ENCODE measurements at regions not wholly inside any gene's neighbourhood (a gene's known extent, or its start where the extent isn't known, plus 50 kb on each side); places are given as distances from the start of the nearest gene placed in this dataset.

DNA sequence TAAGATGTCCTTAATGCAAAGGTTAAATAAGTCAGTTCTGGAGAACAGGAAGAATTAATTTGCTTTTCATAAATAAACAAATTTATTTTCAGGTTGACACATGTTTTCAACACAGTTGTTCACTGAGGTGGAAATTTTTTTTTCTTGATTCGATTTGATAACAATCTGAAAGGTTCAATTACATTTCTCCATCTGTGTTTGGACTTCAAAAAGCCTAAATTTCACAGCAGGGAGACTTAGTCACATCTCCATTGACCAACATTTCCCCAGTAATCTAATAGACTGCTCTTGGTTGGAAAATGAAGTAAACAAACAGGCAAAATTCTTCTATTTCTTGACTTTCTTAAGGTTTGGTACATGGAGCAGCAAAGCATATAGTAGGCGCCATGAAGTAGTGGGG is 134.9 kb upstream of the CPNE8 start:
- no peak for DNase-seq (ENCODE audit: low read depth)
- H3K4me3 ChIP-seq (ENCODE audit: low read length): no peak overlapping the region
- TF ChIP-seq, protein P1, sequence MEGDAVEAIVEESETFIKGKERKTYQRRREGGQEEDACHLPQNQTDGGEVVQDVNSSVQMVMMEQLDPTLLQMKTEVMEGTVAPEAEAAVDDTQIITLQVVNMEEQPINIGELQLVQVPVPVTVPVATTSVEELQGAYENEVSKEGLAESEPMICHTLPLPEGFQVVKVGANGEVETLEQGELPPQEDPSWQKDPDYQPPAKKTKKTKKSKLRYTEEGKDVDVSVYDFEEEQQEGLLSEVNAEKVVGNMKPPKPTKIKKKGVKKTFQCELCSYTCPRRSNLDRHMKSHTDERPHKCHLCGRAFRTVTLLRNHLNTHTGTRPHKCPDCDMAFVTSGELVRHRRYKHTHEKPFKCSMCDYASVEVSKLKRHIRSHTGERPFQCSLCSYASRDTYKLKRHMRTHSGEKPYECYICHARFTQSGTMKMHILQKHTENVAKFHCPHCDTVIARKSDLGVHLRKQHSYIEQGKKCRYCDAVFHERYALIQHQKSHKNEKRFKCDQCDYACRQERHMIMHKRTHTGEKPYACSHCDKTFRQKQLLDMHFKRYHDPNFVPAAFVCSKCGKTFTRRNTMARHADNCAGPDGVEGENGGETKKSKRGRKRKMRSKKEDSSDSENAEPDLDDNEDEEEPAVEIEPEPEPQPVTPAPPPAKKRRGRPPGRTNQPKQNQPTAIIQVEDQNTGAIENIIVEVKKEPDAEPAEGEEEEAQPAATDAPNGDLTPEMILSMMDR (IDR thresholded peaks at IDR 0.05; ENCODE audit: insufficient read depth, low read depth, low read length, missing control alignments): no peak

DNA sequence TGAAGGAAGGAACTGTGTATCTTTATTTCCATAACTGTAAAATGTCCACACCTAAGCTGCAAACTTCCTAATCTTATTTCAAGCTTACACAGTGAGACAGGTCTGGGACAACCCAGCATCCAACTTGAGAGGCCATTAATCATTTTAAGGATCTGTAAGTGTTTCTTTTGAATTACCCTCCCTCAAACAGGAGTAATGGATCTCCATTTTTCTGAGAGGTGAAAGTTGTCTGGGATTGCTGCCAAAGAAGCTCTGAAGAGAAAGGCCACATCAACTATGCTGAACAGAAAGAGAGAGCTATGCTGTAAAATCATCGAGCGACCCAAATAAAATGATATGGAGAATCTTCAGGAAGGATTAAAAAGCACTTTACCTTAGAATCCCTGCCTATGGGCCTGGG is 131.7 kb upstream of the CPNE8 start:
- no peak overlapping the region for H3K4me3 ChIP-seq (ENCODE audit: low read length)
- TF ChIP-seq, protein P1 (IDR thresholded peaks at IDR 0.05; ENCODE audit: insufficient read depth, low read depth, low read length, missing control alignments): no peak
- DNase-seq (ENCODE audit: low read depth): no peak

DNA sequence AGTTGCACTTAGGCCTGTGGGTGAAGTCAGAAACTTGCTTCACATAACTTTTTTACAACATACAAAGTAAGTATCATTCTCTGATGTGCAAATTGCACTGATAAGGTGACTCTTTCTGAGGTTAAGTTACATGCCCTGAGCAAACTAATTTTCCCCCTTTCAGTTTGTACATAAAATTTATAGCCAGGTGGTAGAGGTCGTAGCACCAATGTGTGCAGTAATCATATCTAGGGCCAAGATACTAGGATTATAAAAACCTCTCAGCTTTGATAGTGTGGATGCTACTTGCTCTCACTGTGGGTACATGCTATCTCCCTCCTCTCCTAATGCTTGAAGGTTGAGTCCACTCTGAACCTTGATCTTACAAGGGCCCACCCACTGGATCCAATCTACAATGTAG is 130.7 kb upstream of the CPNE8 start:
- TF ChIP-seq, protein P1 (IDR thresholded peaks at IDR 0.05; ENCODE audit: insufficient read depth, low read depth, low read length, missing control alignments): no peak
- no peak for DNase-seq (ENCODE audit: low read depth)
- H3K4me3 ChIP-seq (ENCODE audit: low read length): no peak overlapping the region

DNA sequence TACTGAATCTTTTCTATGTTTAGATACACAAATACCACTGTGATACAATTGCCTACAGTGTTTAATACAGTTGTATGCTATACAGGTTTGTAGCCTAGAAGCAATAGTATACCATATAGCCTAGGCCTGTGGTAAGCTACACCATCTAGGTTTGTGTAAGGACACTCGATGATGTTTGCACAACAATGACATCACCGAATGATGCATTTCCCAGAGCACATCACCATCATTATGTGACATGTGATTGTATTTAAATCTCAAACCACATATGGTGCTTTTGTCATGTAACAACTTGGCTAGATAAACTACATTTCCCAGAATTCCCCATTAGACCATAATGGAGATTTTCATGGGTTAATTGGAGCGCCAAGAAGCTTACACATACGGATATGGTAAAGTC is 128.4 kb upstream of the CPNE8 start:
- TF ChIP-seq, protein P1 (IDR thresholded peaks at IDR 0.05; ENCODE audit: insufficient read depth, low read depth, low read length, missing control alignments): no peak
- H3K4me3 ChIP-seq (ENCODE audit: low read length): no peak overlapping the region
- DNase-seq (ENCODE audit: low read depth): peak; percentile 10

GRCh38 chr12:39032448-39032847 is 127.1 kb upstream of the CPNE8 start:
- DNase-seq (ENCODE audit: low read depth): no peak
- H3K4me3 ChIP-seq (ENCODE audit: low read length): no peak overlapping the region
- TF ChIP-seq, protein P1 (IDR thresholded peaks at IDR 0.05; ENCODE audit: insufficient read depth, low read depth, low read length, missing control alignments): no peak

GRCh38 chr12:39032034-39032433 is 126.6 kb upstream of the CPNE8 start:
- H3K4me3 ChIP-seq (ENCODE audit: low read length): no peak overlapping the region
- no peak for DNase-seq (ENCODE audit: low read depth)
- TF ChIP-seq, protein P1 (IDR thresholded peaks at IDR 0.05; ENCODE audit: insufficient read depth, low read depth, low read length, missing control alignments): no peak

DNA sequence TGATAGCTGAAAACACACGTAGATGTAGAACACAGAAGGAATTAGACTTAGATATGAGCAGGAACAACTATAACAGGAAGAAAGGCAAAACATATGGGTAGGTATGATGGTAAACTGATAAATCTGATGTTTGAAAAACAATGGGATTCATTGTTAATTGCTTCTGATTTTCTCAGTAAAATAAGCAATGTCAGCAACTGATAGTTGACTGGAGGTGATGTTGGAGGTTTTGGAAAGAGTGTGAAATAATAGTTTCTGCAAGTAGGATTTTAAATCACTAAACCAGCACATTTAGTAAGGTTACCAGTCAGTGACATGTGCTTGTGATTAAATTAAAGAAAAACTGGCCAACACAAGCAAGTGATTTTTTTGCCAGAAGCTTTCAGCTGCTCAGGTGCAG is 123.0 kb upstream of the CPNE8 start:
- H3K4me3 ChIP-seq (ENCODE audit: low read length): no peak overlapping the region
- no peak for DNase-seq (ENCODE audit: low read depth)
- TF ChIP-seq, protein P1 (IDR thresholded peaks at IDR 0.05; ENCODE audit: insufficient read depth, low read depth, low read length, missing control alignments): no peak
